Astrocyte (in vitro differentiated cells and primary cell): ENCODE measurements at regions not wholly inside any gene's neighbourhood (a gene's known extent, or its start where the extent isn't known, plus 50 kb on each side); places are given as distances from the start of the nearest gene placed in this dataset.

Source experiments
- DNase-seq: peaks from one replicate; pipeline ENCODE4 v3.0.0-alpha.2; 2010; ENCODE audit warnings: low read depth
- FAIRE-seq: peaks from 2 replicates; lab custom pipeline; 2011; peaks lifted over from hg19 to GRCh38; lab: Jason Lieb, UNC
- H2AFZ ChIP-seq: 2 replicates; pipeline ENCODE4 v1.6.0; 2012; ENCODE audit warnings: low read depth, low read length, inconsistent platforms
- H3K27ac ChIP-seq: 2 replicates; pipeline ENCODE4 v1.5.1; 2011; ENCODE audit warnings: low read depth, low read length, inconsistent platforms
- H3K27me3 ChIP-seq: 2 replicates; pipeline ENCODE4 v1.6.0; 2011; ENCODE audit warnings: low read length, inconsistent platforms; ENCODE audit not compliant: insufficient read depth
- H3K36me3 ChIP-seq: 2 replicates; pipeline ENCODE4 v1.5.1; 2011; ENCODE audit warnings: low read length, inconsistent platforms; ENCODE audit not compliant: insufficient read depth
- H3K4me1 ChIP-seq: 2 replicates; pipeline ENCODE4 v1.5.1; 2011; ENCODE audit warnings: low read length, inconsistent platforms; ENCODE audit not compliant: insufficient read depth
- H3K4me2 ChIP-seq: 2 replicates; pipeline ENCODE4 v1.6.0; 2012; ENCODE audit warnings: low read length, inconsistent platforms
- H3K4me3 ChIP-seq: 2 replicates; pipeline ENCODE4 v1.5.1; 2011; ENCODE audit warnings: low read depth, mild to moderate bottlenecking, low read length, inconsistent platforms; ENCODE audit not compliant: insufficient read depth
- H3K79me2 ChIP-seq: 2 replicates; pipeline ENCODE4 v1.6.0; 2012; ENCODE audit warnings: mild to moderate bottlenecking, low read length, inconsistent platforms; ENCODE audit not compliant: insufficient read depth
- H3K9ac ChIP-seq: 2 replicates; pipeline ENCODE4 v1.6.0; 2012; ENCODE audit warnings: mild to moderate bottlenecking, low read length, inconsistent platforms
- H3K9me3 ChIP-seq: 2 replicates; pipeline ENCODE4 v1.5.1; 2012; ENCODE audit warnings: low read depth, mild to moderate bottlenecking, low read length, inconsistent platforms; ENCODE audit not compliant: insufficient read depth
- H4K20me1 ChIP-seq: 2 replicates; pipeline ENCODE4 v1.6.0; 2012; ENCODE audit warnings: low read length, inconsistent platforms; ENCODE audit not compliant: insufficient read depth
- H3K27ac Mint-ChIP-seq: one replicate; pipeline ENCODE4 v1.8.0; 2021; ENCODE audit warnings: mild to moderate bottlenecking, mixed read lengths; ENCODE audit not compliant: unreplicated experiment
- H3K27me3 Mint-ChIP-seq: one replicate; pipeline ENCODE4 v1.8.0; 2021; ENCODE audit warnings: low read depth, mixed read lengths; ENCODE audit not compliant: unreplicated experiment
- H3K36me3 Mint-ChIP-seq: one replicate; pipeline ENCODE4 v1.8.0; 2021; ENCODE audit warnings: low read depth, mixed read lengths; ENCODE audit not compliant: unreplicated experiment
- H3K4me1 Mint-ChIP-seq: one replicate; pipeline ENCODE4 v1.8.0; 2021; ENCODE audit warnings: low read depth, mixed read lengths; ENCODE audit not compliant: unreplicated experiment
- H3K4me3 Mint-ChIP-seq: one replicate; pipeline ENCODE4 v1.8.0; 2021; ENCODE audit warnings: mild to moderate bottlenecking, moderate library complexity, mixed read lengths; ENCODE audit not compliant: unreplicated experiment
- H3K9me3 Mint-ChIP-seq: one replicate; pipeline ENCODE4 v1.8.0; 2021; ENCODE audit warnings: mild to moderate bottlenecking, mixed read lengths; ENCODE audit not compliant: unreplicated experiment
- EZH2 ChIP-seq: IDR thresholded peaks from 2 replicates; pipeline ENCODE4 v1.6.1; 2012; ENCODE audit warnings: mild to moderate bottlenecking, low read length, inconsistent platforms; ENCODE audit not compliant: insufficient read depth
- TF ChIP-seq, protein P1 (sequence below): IDR thresholded peaks from 2 replicates; pipeline ENCODE4 v1.5.1; 2011; ENCODE audit warnings: low read depth, mild to moderate bottlenecking, inconsistent platforms, low read length, moderate library complexity; ENCODE audit not compliant: insufficient read depth

DNA sequence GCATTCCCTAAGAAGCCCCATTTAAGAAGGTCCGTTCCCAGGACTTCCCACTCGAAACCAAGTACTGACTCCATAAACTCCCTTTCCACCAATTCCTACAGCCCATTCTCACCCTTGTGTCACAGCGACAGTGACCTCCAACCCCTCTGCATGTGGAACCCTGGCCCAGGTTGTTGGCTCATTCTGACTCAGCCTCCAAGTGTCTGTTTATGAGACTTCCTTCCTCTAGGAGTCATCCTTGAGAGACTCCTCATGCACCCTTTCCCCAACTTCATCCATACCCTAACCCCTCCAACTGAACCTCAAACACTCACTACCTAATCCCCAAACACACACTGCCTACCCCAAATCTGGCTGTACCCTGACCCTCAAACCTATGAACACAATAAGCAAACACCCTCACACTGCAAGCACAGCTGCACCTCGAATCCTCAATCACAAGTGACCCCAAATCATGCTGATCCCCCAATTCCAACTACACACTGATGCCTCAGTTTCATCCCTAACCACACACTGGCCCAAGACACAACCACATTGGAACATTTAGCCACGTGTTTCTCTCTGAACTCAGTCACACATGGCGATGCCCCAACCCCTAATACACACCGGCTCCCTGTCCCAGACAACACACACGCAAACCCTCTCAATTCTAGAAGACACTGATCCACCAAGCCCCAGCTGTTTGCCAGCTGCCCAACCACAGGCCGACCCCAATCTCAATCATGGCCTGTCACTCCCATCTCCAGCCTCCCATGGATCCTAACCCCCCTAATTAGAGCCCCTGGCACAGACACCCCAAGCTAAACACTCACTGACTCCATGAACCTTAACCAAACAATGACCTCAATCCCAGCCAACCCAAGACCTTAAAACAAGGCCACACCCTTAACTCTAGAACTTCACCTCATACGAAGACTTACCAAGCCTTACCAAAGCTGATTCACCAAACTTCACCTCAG lies 219.6 kb downstream of the CYP26B1 start:
- Histone ChIP-seq H3K4me3 (no peak overlapping the region), H3K27ac (no peak overlapping the region), H3K79me2 (no peaks in the 10 kb centered on the region), H2AFZ (no peak overlapping the region), H3K4me1 (no peaks in the 10 kb centered on the region), H3K27me3 (no peaks in the 10 kb centered on the region), H3K9me3 (no peaks in the 10 kb centered on the region), H3K4me2 (no peak overlapping the region), H3K9ac (no peak overlapping the region), H3K36me3 (no peaks in the 10 kb centered on the region), H4K20me1 (no peaks in the 10 kb centered on the region)
- no peak for FAIRE-seq
- Mint-ChIP-seq H3K36me3 (no peaks in the 10 kb centered on the region), H3K4me3 (no peak overlapping the region), H3K4me1 (no peaks in the 10 kb centered on the region), H3K27me3 (peaks cover 39% of the 10 kb centered on the region), H3K27ac (no peak overlapping the region), H3K9me3 (peaks cover 9% of the 10 kb centered on the region)
- no peak for DNase-seq
- no peak for TF ChIP-seq EZH2
- TF ChIP-seq, protein P1, sequence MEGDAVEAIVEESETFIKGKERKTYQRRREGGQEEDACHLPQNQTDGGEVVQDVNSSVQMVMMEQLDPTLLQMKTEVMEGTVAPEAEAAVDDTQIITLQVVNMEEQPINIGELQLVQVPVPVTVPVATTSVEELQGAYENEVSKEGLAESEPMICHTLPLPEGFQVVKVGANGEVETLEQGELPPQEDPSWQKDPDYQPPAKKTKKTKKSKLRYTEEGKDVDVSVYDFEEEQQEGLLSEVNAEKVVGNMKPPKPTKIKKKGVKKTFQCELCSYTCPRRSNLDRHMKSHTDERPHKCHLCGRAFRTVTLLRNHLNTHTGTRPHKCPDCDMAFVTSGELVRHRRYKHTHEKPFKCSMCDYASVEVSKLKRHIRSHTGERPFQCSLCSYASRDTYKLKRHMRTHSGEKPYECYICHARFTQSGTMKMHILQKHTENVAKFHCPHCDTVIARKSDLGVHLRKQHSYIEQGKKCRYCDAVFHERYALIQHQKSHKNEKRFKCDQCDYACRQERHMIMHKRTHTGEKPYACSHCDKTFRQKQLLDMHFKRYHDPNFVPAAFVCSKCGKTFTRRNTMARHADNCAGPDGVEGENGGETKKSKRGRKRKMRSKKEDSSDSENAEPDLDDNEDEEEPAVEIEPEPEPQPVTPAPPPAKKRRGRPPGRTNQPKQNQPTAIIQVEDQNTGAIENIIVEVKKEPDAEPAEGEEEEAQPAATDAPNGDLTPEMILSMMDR = no peak

DNA sequence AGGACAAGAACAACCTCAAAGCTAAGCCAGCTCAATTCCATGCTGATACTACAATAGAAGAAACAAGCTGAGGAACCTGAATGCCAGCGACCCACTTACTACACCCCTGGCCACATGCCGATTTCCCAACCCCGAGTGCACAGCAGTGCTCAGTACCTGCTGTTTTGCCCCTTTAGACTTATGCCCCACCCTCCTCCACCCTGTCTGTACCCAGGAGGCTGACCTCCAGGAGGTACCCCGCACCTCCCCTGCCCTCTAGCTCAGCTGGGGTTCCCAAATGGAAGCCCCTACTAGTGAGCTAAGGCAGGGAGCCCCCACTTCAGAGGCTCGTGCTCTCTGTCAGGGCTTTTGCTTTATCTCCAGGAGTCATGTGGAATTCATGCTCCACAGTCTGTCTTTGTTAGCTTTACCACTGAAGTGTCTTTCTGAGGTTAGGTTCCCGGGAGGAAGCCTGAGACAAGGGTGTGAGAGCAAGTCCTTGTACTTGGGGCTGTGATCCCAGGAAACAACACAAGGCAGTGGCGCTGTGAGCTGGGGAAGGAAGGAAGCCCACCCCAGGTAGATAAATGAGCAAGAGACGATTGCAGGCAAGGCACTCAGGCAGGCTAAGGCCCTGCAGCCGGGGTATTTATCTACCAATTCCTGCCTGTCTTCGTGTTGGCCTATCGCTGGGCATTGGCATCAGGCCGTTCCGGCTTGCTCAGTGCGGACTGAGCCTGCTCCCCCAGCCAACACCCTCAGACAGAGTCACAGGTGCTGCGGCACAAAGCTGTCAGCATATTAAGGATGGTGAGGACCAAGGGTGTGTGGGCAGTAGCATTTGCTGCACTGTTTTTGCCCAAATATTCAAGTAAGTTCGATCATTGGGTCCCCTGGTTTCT lies 220.5 kb downstream of the CYP26B1 start:
- H3K27ac Mint-ChIP-seq = peak overlapping the region; percentile 55
- H3K9me3 Mint-ChIP-seq = peaks cover 9% of the 10 kb centered on the region
- no peak overlapping the region for H3K4me3 Mint-ChIP-seq
- peaks cover 41% of the 10 kb centered on the region for H3K27me3 Mint-ChIP-seq
- no peaks in the 10 kb centered on the region for H3K4me1 Mint-ChIP-seq
- H2AFZ ChIP-seq = no peak overlapping the region
- H3K9me3 ChIP-seq = no peaks in the 10 kb centered on the region
- H3K27ac ChIP-seq = no peak overlapping the region
- H3K4me3 ChIP-seq = no peak overlapping the region
- no peaks in the 10 kb centered on the region for H3K27me3 ChIP-seq
- H3K79me2 ChIP-seq = no peaks in the 10 kb centered on the region
- no peaks in the 10 kb centered on the region for H3K36me3 ChIP-seq
- no peaks in the 10 kb centered on the region for H4K20me1 ChIP-seq
- no peaks in the 10 kb centered on the region for H3K36me3 Mint-ChIP-seq
- H3K9ac ChIP-seq = no peak overlapping the region
- no peaks in the 10 kb centered on the region for H3K4me1 ChIP-seq
- FAIRE-seq (no peak), DNase-seq (no peak)
- TF ChIP-seq, protein P1 = no peak
- no peak for TF ChIP-seq EZH2
- H3K4me2 ChIP-seq = no peak overlapping the region
